Astrocyte of the spinal cord (primary cell): ENCODE measurements at regions not wholly inside any gene's neighbourhood (a gene's known extent, or its start where the extent isn't known, plus 50 kb on each side); places are given as distances from the start of the nearest gene placed in this dataset.

Experiments used
- DNase-seq: peaks from one replicate; pipeline ENCODE4 v3.0.0; 2011; ENCODE audit warnings: low read depth, low spot score
- H3K4me3 ChIP-seq: 2 replicates; pipeline ENCODE4 v1.5.1; 2011; ENCODE audit warnings: low read depth, mild to moderate bottlenecking, low read length, moderate library complexity
- CTCF ChIP-seq: IDR thresholded peaks from 2 replicates; pipeline ENCODE4 v1.5.1; 2012; ENCODE audit warnings: low read depth, mild to moderate bottlenecking, low read length, inconsistent platforms
- in situ Hi-C: cut with HindIII; loops from 2 replicates; pipeline ENCODE4 v1.10.0; 2017; ENCODE audit warnings: low sequenced_read_pairs

DNA sequence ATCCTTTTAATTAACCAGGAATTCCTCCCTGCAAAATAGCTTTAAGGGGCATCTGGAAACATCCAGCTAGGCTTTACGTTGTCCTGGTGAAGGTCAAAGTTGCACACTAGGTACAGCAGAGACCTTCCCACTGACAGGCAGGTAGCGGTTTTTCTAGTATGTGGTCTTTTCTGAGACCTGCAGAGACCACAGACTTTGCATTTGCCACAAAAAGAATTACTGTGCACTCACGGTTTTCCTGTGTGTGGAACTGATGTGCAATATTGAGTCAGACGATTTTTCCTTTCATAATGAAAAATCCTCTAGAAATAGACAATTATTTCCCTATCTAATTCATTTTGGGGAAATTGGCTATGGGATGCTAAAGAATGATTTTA lies 417.0 kb upstream of the ADAMTSL1 start:
- TF ChIP-seq CTCF, result no peak
- in situ Hi-C loops, result no loop called here
- H3K4me3 ChIP-seq, result no peak overlapping the region
- no peak for DNase-seq

DNA sequence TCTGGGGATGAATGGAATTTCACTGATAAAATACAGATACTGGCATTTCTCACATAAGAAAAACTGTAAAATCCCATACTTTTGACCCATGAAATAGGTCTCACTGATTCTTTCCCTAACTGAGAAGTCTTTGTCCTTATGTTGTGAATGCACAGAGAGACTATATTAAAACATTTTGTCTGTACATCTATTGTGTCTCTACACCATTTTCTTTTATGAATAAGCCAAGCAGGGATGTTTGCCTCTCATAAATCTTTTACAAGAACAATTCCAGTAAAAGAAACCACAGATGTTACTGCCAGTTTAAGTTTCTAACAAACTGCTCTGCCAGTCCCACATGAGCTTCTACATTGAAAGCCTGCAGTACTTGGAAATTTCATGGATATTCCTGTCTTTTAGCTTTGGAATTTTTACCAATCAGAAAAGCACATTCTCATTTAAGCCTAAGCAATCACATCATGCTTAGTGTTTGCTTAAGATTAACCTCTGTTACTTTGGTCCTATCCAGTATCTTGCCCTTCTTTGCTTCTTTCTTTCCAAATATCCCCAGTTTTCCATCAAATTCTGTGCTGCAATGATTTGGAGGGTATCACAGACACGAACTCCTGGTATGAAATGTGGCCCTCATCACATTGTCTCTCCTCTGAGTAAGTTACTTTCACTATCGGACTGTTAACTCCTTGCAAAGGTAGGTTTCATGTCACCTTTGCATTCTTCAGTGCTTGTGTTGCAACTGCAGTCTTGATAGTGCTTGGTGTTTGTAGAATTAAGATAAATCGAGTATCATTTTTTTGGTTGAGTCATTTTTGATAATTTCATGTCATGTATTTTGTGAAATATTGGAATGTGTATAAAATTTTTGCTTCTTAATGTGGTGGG lies 415.1 kb upstream of the ADAMTSL1 start:
- in situ Hi-C loops, result no loop called here
- H3K4me3 ChIP-seq, result no peak overlapping the region
- DNase-seq, result no peak
- TF ChIP-seq CTCF, result no peak

DNA sequence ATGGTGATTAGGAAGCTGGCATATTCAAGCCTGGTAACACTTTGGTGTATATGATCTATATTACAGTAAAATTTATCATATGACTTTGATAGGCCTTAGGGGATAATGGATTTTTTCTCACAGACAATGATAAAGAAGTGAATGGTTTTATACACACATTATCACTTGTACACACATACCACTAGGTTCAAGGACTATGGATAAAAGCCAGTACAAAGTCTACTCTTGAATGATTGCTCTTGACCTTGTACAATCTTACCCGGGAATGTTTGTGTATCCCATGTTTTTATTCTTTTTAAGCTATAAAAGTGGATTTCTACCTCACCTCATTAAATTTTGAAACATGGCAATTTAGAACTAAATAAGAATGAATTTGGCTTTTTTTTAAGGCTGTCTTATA lies 414.5 kb upstream of the ADAMTSL1 start:
- no peak overlapping the region for H3K4me3 ChIP-seq
- no peak for DNase-seq
- in situ Hi-C loops, result no loop called here
- no peak for TF ChIP-seq CTCF

DNA sequence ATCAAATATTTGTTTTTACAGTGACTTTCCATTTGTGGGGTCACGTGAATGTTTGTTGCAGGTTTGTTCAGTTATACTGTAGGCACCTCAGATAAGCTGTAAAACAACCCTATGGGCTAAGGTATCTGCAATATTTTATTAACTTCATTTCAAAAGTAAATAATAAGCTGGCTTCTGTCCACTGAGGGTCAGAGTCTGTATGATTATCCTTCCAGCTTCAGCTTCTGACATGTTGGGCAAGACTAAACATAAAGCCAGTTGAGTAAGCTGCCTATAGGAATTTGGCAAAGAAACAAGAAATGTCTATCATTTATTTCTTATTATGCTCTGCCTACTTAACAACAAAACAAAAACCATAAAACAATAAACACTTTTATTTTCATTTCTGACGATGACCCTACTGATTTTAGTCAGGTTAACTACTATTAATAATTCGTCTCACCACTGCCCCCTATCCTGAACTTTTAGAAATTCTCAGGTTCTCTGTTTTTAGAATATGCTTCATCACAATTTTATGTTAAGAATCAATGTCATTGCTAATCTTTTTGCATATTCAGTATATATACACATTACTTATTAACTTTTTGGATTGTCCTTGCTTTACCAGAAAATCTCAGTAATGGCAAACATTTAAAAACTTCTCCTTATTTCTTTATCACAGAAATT lies 413.6 kb upstream of the ADAMTSL1 start:
- no peak for DNase-seq
- in situ Hi-C loops, result no loop called here
- H3K4me3 ChIP-seq, result no peak overlapping the region
- TF ChIP-seq CTCF, result peak; percentile 29

DNA sequence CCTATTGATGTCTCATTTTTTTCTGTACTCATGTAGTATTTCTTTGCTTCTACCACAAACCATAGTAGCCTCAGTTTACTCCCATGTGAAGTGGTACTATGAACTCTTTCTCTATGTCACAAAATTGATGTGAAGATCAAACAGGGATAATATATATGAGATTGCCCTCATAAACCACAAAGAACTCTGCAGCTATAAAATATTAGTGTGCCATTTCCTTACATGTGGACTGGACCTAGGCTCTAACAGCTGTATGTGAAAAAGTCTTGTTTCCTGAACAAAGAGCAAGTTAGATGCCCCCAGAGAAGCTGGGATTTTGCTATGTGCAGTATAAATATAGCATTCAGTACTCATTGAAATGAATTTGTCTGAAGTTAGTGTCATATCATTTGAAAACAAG lies 412.6 kb upstream of the ADAMTSL1 start:
- in situ Hi-C loops, result no loop called here
- DNase-seq, result no peak
- no peak for TF ChIP-seq CTCF
- no peak overlapping the region for H3K4me3 ChIP-seq

GRCh38 chr9:18061856-18062255 lies 412.1 kb upstream of the ADAMTSL1 start:
- DNase-seq, result no peak
- in situ Hi-C loops, result no loop called here
- H3K4me3 ChIP-seq, result no peak overlapping the region
- no peak for TF ChIP-seq CTCF
